NCI-H82 treated with DMSO at 0.1 percent for 48 hours (cell line): ENCODE measurements at regions not wholly inside any gene's neighbourhood (a gene's known extent, or its start where the extent isn't known, plus 50 kb on each side); places are given as distances from the start of the nearest gene placed in this dataset.

Experiments
- DNase-seq: peaks from one replicate; lab custom pipeline; 2025; ENCODE audit not compliant: unreplicated experiment; lab: John Stamatoyannopoulos, UW

- no peak for DNase-seq
These were observed 592.0 kb upstream of the SLITRK5 start for GRCh38 chr13:87078947-87079795.

- no peak for DNase-seq
These were observed 590.9 kb upstream of the SLITRK5 start for GRCh38 chr13:87080100-87080779.

GRCh38 chr13:87084192-87084591, 587.0 kb upstream of the SLITRK5 start:
- no peak for DNase-seq

GRCh38 chr13:87087741-87088140, 583.4 kb upstream of the SLITRK5 start:
- no peak for DNase-seq

GRCh38 chr13:87089391-87089790, 581.8 kb upstream of the SLITRK5 start:
- DNase-seq = no peak

- no peak for DNase-seq
These were observed 577.8 kb upstream of the SLITRK5 start for GRCh38 chr13:87093399-87093798.

- DNase-seq = no peak
These were observed 576.5 kb upstream of the SLITRK5 start for GRCh38 chr13:87094646-87095045.

GRCh38 chr13:87100431-87100830, 570.7 kb upstream of the SLITRK5 start:
- no peak for DNase-seq

GRCh38 chr13:87107651-87108050, 563.5 kb upstream of the SLITRK5 start:
- no peak for DNase-seq

- DNase-seq = no peak
These were observed 550.7 kb upstream of the SLITRK5 start for GRCh38 chr13:87120476-87120875.

- no peak for DNase-seq
These were observed 548.6 kb upstream of the SLITRK5 start for GRCh38 chr13:87122551-87122950.

- DNase-seq = no peak
These were observed 547.0 kb upstream of the SLITRK5 start for GRCh38 chr13:87123987-87124784.

GRCh38 chr13:87124785-87125074, 546.4 kb upstream of the SLITRK5 start:
- no peak for DNase-seq

GRCh38 chr13:87128036-87128435, 543.1 kb upstream of the SLITRK5 start:
- no peak for DNase-seq

- DNase-seq = no peak
These were observed 542.7 kb upstream of the SLITRK5 start for GRCh38 chr13:87128491-87128890.

- no peak for DNase-seq
These were observed 541.4 kb upstream of the SLITRK5 start for GRCh38 chr13:87129602-87130300.

- DNase-seq = no peak
These were observed 540.7 kb upstream of the SLITRK5 start for GRCh38 chr13:87130423-87130822.

GRCh38 chr13:87131611-87132010, 539.6 kb upstream of the SLITRK5 start:
- DNase-seq = no peak

GRCh38 chr13:87138866-87139265, 532.3 kb upstream of the SLITRK5 start:
- no peak for DNase-seq

GRCh38 chr13:87147076-87147475, 524.1 kb upstream of the SLITRK5 start:
- no peak for DNase-seq

- no peak for DNase-seq
These were observed 517.8 kb upstream of the SLITRK5 start for GRCh38 chr13:87153371-87153770.
